ENCODE measurements at regions not wholly inside any gene's neighbourhood (a gene's known extent, or its start where the extent isn't known, plus 50 kb on each side); places are given as distances from the start of the nearest gene placed in this dataset.

DNA sequence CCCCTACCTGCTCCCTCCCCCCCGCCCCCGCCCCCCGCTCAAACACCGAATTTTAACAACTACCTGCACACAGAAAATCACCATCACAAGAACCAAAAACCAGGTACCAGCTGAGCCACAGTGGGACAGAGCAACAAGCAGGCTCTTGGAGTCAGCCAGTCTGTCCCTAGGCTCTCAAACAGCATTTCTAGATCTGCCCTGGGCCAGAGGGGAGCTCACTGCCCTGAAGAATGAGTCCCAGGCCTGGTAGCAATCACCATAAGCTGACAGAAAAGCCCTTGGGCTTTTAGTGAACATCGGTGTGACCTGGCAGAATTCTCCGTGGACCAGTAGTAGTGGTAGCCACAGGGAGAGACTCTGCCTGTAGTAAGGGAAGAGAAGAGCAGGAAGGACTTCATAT, 58.3 kb downstream of the C11orf87 start:
- no peaks in the 10 kb centered on the region for H3K36me3 ChIP-seq
- H3K4me3 ChIP-seq = no peak overlapping the region
- TF ChIP-seq CTCF (IDR thresholded peaks at IDR 0.05; ENCODE audit: low read depth, low read length) = no peak
- no peaks in the 10 kb centered on the region for H3K4me1 ChIP-seq (ENCODE audit: low read depth)
- DNase-seq (ENCODE audit: low read depth in 1 of 2, low spot score in 1 of 2) = peak in 1 of 2 donors; percentile 2
- no peaks in the 10 kb centered on the region for H3K9me3 ChIP-seq (ENCODE audit: low read depth)
- no peak overlapping the region for H3K27ac ChIP-seq
- no peaks in the 10 kb centered on the region for H3K27me3 ChIP-seq

- no peak for DNase-seq (ENCODE audit: low read depth in 1 of 2, low spot score in 1 of 2)
- Histone ChIP-seq H3K4me3 (no peak overlapping the region), H3K36me3 (no peaks in the 10 kb centered on the region), H3K27ac (no peak overlapping the region), H3K27me3 (no peaks in the 10 kb centered on the region), H3K9me3 (ENCODE audit: low read depth) (no peaks in the 10 kb centered on the region), H3K4me1 (ENCODE audit: low read depth) (no peaks in the 10 kb centered on the region)
- TF ChIP-seq CTCF (IDR thresholded peaks at IDR 0.05; ENCODE audit: low read depth, low read length) = no peak
Observed at GRCh38 chr11:109486129-109486528, 64.1 kb downstream of the C11orf87 start.

DNA sequence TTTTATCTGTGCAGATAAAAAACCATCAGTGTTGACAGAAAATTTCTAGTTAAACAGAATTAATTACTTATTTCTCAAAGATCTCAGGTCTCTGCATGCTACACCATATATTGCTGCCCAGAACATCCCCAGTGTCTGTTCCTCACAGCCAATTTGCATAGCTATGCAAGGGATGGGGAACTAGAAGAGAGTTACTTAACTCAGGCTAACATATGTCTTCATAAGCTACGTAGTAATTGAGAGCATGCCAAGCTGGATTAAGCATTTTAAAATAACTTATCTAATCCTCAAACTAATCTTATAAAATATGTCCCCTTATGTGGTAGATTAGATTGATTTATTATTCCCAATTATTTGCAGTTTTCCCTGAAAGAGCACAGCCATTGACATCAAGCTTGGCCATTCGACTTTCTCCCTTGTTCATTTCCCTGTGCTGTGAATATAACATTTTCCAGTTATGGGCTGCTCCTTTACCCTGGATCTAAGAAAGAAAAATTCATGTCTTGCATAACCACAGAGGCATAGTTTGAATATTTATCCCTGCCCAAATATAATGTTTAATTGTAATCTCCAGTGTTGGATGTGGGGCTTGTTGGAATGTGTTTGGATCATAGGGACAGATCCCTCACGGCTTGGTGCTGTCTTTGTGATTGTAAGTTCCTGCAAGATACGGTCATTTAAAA, 69.1 kb downstream of the C11orf87 start:
- DNase-seq (ENCODE audit: low read depth in 1 of 2, low spot score in 1 of 2) = peak in 1 of 2 donors; percentile 16
- no peak overlapping the region for H3K27ac ChIP-seq
- H3K4me1 ChIP-seq (ENCODE audit: low read depth) = no peaks in the 10 kb centered on the region
- H3K4me3 ChIP-seq = no peak overlapping the region
- no peak for TF ChIP-seq CTCF (IDR thresholded peaks at IDR 0.05; ENCODE audit: low read depth, low read length)
- H3K36me3 ChIP-seq = no peaks in the 10 kb centered on the region
- no peaks in the 10 kb centered on the region for H3K27me3 ChIP-seq
- no peaks in the 10 kb centered on the region for H3K9me3 ChIP-seq (ENCODE audit: low read depth)

GRCh38 chr11:109506115-109506514, 84.1 kb downstream of the C11orf87 start:
- no peaks in the 10 kb centered on the region for H3K4me1 ChIP-seq (ENCODE audit: low read depth)
- H3K27me3 ChIP-seq = no peaks in the 10 kb centered on the region
- no peaks in the 10 kb centered on the region for H3K36me3 ChIP-seq
- H3K9me3 ChIP-seq (ENCODE audit: low read depth) = no peaks in the 10 kb centered on the region
- H3K27ac ChIP-seq = no peak overlapping the region
- TF ChIP-seq CTCF (IDR thresholded peaks at IDR 0.05; ENCODE audit: low read depth, low read length) = no peak
- no peak for DNase-seq (ENCODE audit: low read depth in 1 of 2, low spot score in 1 of 2)
- H3K4me3 ChIP-seq = no peak overlapping the region

- no peaks in the 10 kb centered on the region for H3K9me3 ChIP-seq (ENCODE audit: low read depth)
- no peaks in the 10 kb centered on the region for H3K36me3 ChIP-seq
- no peak overlapping the region for H3K4me3 ChIP-seq
- H3K4me1 ChIP-seq (ENCODE audit: low read depth) = no peaks in the 10 kb centered on the region
- H3K27me3 ChIP-seq = no peaks in the 10 kb centered on the region
- no peak for DNase-seq (ENCODE audit: low read depth in 1 of 2, low spot score in 1 of 2)
- no peak for TF ChIP-seq CTCF (IDR thresholded peaks at IDR 0.05; ENCODE audit: low read depth, low read length)
- no peak overlapping the region for H3K27ac ChIP-seq
Observed at GRCh38 chr11:109507331-109507730, 85.3 kb downstream of the C11orf87 start.
